Left kidney (tissue), 1 donor: ENCODE measurements at regions not wholly inside any gene's neighbourhood (a gene's known extent, or its start where the extent isn't known, plus 50 kb on each side); places are given as distances from the start of the nearest gene placed in this dataset.
A peak's percentile ranks its signal among the peaks of the same experiment; 100 is the strongest.
"Not testable (repeated sequence)": the region's sequence is repeated elsewhere in the genome, so short reads cannot be mapped to it uniquely, and the experiment has no call there.

Experiments used
- DNase-seq: peaks from one replicate; pipeline ENCODE4 v3.0.0-alpha.2; 2013

GRCh38 chrX:96430756-96431455 lies 253.7 kb upstream of the DIAPH2 start:
- no peak for DNase-seq

GRCh38 chrX:96432647-96433046 lies 252.0 kb upstream of the DIAPH2 start:
- no peak for DNase-seq

- DNase-seq: no peak
These were observed 251.1 kb upstream of the DIAPH2 start for GRCh38 chrX:96433409-96434077.

GRCh38 chrX:96435378-96436035 lies 249.1 kb upstream of the DIAPH2 start:
- no peak for DNase-seq

- no peak for DNase-seq
These were observed 248.5 kb upstream of the DIAPH2 start for GRCh38 chrX:96436105-96436504.

- no peak for DNase-seq
These were observed 245.8 kb upstream of the DIAPH2 start for GRCh38 chrX:96438803-96439202.

- DNase-seq: no peak
These were observed 243.7 kb upstream of the DIAPH2 start for GRCh38 chrX:96440941-96441340.

- DNase-seq: no peak
These were observed 239.0 kb upstream of the DIAPH2 start for GRCh38 chrX:96445531-96446065.

- no peak for DNase-seq
These were observed 238.1 kb upstream of the DIAPH2 start for GRCh38 chrX:96446524-96446923.

- DNase-seq: no peak
These were observed 237.5 kb upstream of the DIAPH2 start for GRCh38 chrX:96447161-96447560.

GRCh38 chrX:96449191-96449590 lies 235.5 kb upstream of the DIAPH2 start:
- no peak for DNase-seq

- no peak for DNase-seq
These were observed 234.7 kb upstream of the DIAPH2 start for GRCh38 chrX:96449896-96450295.

- peak; percentile 5 for DNase-seq
These were observed 231.5 kb upstream of the DIAPH2 start for GRCh38 chrX:96453139-96453538.

- no peak for DNase-seq
These were observed 229.6 kb upstream of the DIAPH2 start for GRCh38 chrX:96455078-96455477.

GRCh38 chrX:96464880-96465558 lies 219.6 kb upstream of the DIAPH2 start:
- no peak for DNase-seq

GRCh38 chrX:96474029-96474740 lies 210.5 kb upstream of the DIAPH2 start:
- DNase-seq: no peak

- no peak for DNase-seq
These were observed 209.9 kb upstream of the DIAPH2 start for GRCh38 chrX:96474741-96475125.

GRCh38 chrX:96480081-96480480 lies 204.6 kb upstream of the DIAPH2 start:
- no peak for DNase-seq

GRCh38 chrX:96481831-96482230 lies 202.8 kb upstream of the DIAPH2 start:
- DNase-seq: no peak

GRCh38 chrX:96483647-96484160 lies 200.9 kb upstream of the DIAPH2 start:
- DNase-seq: no peak

- not testable (repeated sequence) for DNase-seq
These were observed 198.0 kb upstream of the DIAPH2 start for GRCh38 chrX:96486687-96487086.

GRCh38 chrX:96502507-96502906 lies 182.1 kb upstream of the DIAPH2 start:
- DNase-seq: no peak
